GM12891 (cell line): ENCODE measurements at regions not wholly inside any gene's neighbourhood (a gene's known extent, or its start where the extent isn't known, plus 50 kb on each side); places are given as distances from the start of the nearest gene placed in this dataset.

Experiments
- DNase-seq: peaks from one replicate; pipeline ENCODE4 v3.0.0; 2011; ENCODE audit warnings: low spot score; ENCODE audit not compliant: insufficient read length
- FAIRE-seq: peaks from 2 replicates; lab custom pipeline; 2011; peaks lifted over from hg19 to GRCh38; lab: Jason Lieb, UNC
- PAX5 ChIP-seq: IDR thresholded peaks from 2 replicates; pipeline ENCODE4 v1.6.1; 2011; ENCODE audit warnings: low read length, moderate library complexity, mild to moderate bottlenecking; ENCODE audit not compliant: insufficient read depth, severe bottlenecking
- POLR2A ChIP-seq: IDR thresholded peaks from 2 replicates; pipeline ENCODE4 v1.6.1; 2011; ENCODE audit warnings: low read depth, low read length, control low read depth
- POLR2AphosphoS5 ChIP-seq: IDR thresholded peaks from 2 replicates; pipeline ENCODE4 v1.6.1; 2011; ENCODE audit warnings: low read depth, low read length, control low read depth
- POU2F2 ChIP-seq: IDR thresholded peaks from 2 replicates; pipeline ENCODE4 v1.6.1; 2011; ENCODE audit warnings: low read depth, mild to moderate bottlenecking, control low read depth, low read length, moderate library complexity
- SPI1 ChIP-seq: IDR thresholded peaks from 2 replicates; pipeline ENCODE4 v1.6.1; 2011; ENCODE audit warnings: low read depth, low read length, control low read depth
- TAF1 ChIP-seq: IDR thresholded peaks from 2 replicates; pipeline ENCODE4 v1.6.1; 2011; ENCODE audit warnings: low read depth, low read length, control low read depth

- TF ChIP-seq TAF1 = no peak
- TF ChIP-seq POLR2AphosphoS5 = no peak
- DNase-seq (no peak), FAIRE-seq (no peak)
Observed at GRCh38 chr7:116327135-116327534, 116.8 kb downstream of the TES start.

- DNase-seq (no peak), FAIRE-seq (no peak)
- no peak for TF ChIP-seq POLR2AphosphoS5
- TF ChIP-seq SPI1 = no peak
- TF ChIP-seq POLR2A = no peak
Observed at GRCh38 chr7:116327752-116328151, 117.4 kb downstream of the TES start.

GRCh38 chr7:116328161-116328560 is 117.8 kb downstream of the TES start:
- TF ChIP-seq POU2F2 = no peak
- TF ChIP-seq POLR2A = no peak
- no peak for TF ChIP-seq PAX5
- TF ChIP-seq SPI1 = no peak
- no peak for TF ChIP-seq POLR2AphosphoS5
- no peak for TF ChIP-seq TAF1
- DNase-seq (no peak), FAIRE-seq (no peak)

GRCh38 chr7:116329686-116330503 is 119.6 kb downstream of the TES start:
- FAIRE-seq = no peak

GRCh38 chr7:116331020-116331419 is 120.7 kb downstream of the TES start:
- DNase-seq = no peak
- FAIRE-seq = no peak
- TF ChIP-seq POLR2AphosphoS5 (no peak), PAX5 (no peak), POU2F2 (no peak), POLR2A (no peak), TAF1 (no peak), SPI1 (no peak)

More at GRCh38 chr7:116329686-116330503, 119.6 kb downstream of the TES start:
- no peak for DNase-seq
- no peak for TF ChIP-seq POLR2AphosphoS5
- no peak for TF ChIP-seq PAX5
- no peak for TF ChIP-seq POU2F2
- TF ChIP-seq POLR2A = no peak
- TF ChIP-seq SPI1 = no peak
- TF ChIP-seq TAF1 = no peak

- DNase-seq = no peak
Observed at GRCh38 chr7:116332766-116333165, 122.4 kb downstream of the TES start.

GRCh38 chr7:116334555-116334954 is 124.2 kb downstream of the TES start:
- no peak for TF ChIP-seq POLR2A
- TF ChIP-seq POLR2AphosphoS5 = no peak
- TF ChIP-seq PAX5 = no peak
- TF ChIP-seq SPI1 = no peak
- TF ChIP-seq TAF1 = no peak
- no peak for TF ChIP-seq POU2F2
- DNase-seq (no peak), FAIRE-seq (no peak)

More at GRCh38 chr7:116332766-116333165, 122.4 kb downstream of the TES start:
- no peak for TF ChIP-seq PAX5
- no peak for TF ChIP-seq TAF1
- no peak for TF ChIP-seq POU2F2
- no peak for TF ChIP-seq SPI1
- TF ChIP-seq POLR2AphosphoS5 = no peak
- TF ChIP-seq POLR2A = no peak
- FAIRE-seq = no peak

- FAIRE-seq (no peak), DNase-seq (no peak)
- TF ChIP-seq POU2F2 (no peak), SPI1 (no peak), TAF1 (no peak), POLR2A (no peak), PAX5 (no peak), POLR2AphosphoS5 (no peak)
Observed at GRCh38 chr7:116337018-116337417, 126.7 kb downstream of the TES start.

GRCh38 chr7:116337800-116338199 is 127.5 kb downstream of the TES start:
- no peak for FAIRE-seq
- TF ChIP-seq POLR2AphosphoS5 (no peak), POU2F2 (no peak), POLR2A (no peak), PAX5 (no peak), TAF1 (no peak), SPI1 (no peak)
- DNase-seq = no peak

DNA sequence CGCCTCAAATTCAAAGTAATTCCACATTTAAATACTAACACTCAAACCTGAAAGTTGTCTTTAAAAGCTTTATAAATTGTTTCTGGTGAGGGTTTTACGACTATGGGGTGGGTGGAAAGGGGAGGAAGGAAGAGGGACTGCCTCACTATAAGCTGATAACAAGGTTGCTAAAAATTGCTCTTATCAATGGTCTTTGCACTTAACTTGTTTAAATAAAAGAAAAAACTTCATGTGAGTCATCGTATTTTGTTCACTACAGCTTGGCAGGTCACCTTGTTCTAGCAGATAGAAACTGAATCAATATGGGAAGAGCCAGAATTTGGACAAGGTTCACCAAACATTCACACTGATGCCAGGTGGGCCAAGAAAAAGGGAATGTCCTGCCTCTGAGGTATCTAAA is 129.2 kb downstream of the TES start:
- DNase-seq = no peak
- TF ChIP-seq TAF1 (no peak), POU2F2 (no peak), POLR2A (no peak), POLR2AphosphoS5 (no peak), PAX5 (no peak), SPI1 (no peak)
- FAIRE-seq = no peak
